Gastrocnemius medialis (tissue), 4 donors: ENCODE measurements at regions not wholly inside any gene's neighbourhood (a gene's known extent, or its start where the extent isn't known, plus 50 kb on each side); places are given as distances from the start of the nearest gene placed in this dataset.

ENCODE experiments used
- CTCF ChIP-seq, 5 experiments: fragments of 450-650 bp in 3 of 5; fragments of 200-600 bp in 2 of 5; sonication (generic) in 2 of 5; IDR thresholded peaks in 4 of 5; conservative IDR thresholded peaks in 1 of 5; 1 replicate in 4 of 5; 2 replicates in 1 of 5; pipeline ENCODE4 v1.5.1; 2016 to 2019; ENCODE audit warnings: antibody characterized with exemption in 5 of 5, mild to moderate bottlenecking in 3 of 5, moderate library complexity in 3 of 5
- POLR2A ChIP-seq, 2 donors: fragments of 450-650 bp; IDR thresholded peaks; one replicate each; pipeline ENCODE4 v1.6.1; 2017; ENCODE audit warnings: antibody characterized with exemption in 2 of 2, mild to moderate bottlenecking in 2 of 2, moderate library complexity in 2 of 2

- TF ChIP-seq POLR2A (IDR thresholded peaks at IDR 0.05) (no peak), CTCF (IDR thresholded peaks at IDR 0.05 in 4 of 5, conservative IDR thresholded peaks at IDR 0.05 in 1 of 5) (no peak)
Observed at GRCh38 chrX:84634201-84634782, 132.0 kb upstream of the HDX start.
